ENCODE measurements at regions not wholly inside any gene's neighbourhood (a gene's known extent, or its start where the extent isn't known, plus 50 kb on each side); places are given as distances from the start of the nearest gene placed in this dataset.

- no peak for DNase-seq (ENCODE audit: low read depth)
- no peak overlapping the region for H3K4me3 ChIP-seq (ENCODE audit: low read length)
- TF ChIP-seq CTCF (IDR thresholded peaks at IDR 0.05; ENCODE audit: insufficient read depth, low read depth, low read length, missing control alignments): no peak
Measured at GRCh38 chr3:21801631-21802030, 50.6 kb upstream of the ZNF385D start.

GRCh38 chr3:21803604-21804003 lies 52.6 kb upstream of the ZNF385D start:
- TF ChIP-seq CTCF (IDR thresholded peaks at IDR 0.05; ENCODE audit: insufficient read depth, low read depth, low read length, missing control alignments): no peak
- H3K4me3 ChIP-seq (ENCODE audit: low read length): no peak overlapping the region
- DNase-seq (ENCODE audit: low read depth): no peak

GRCh38 chr3:21804330-21804729 lies 53.3 kb upstream of the ZNF385D start:
- DNase-seq (ENCODE audit: low read depth): peak; percentile 10
- TF ChIP-seq CTCF (IDR thresholded peaks at IDR 0.05; ENCODE audit: insufficient read depth, low read depth, low read length, missing control alignments): no peak
- no peak overlapping the region for H3K4me3 ChIP-seq (ENCODE audit: low read length)

- DNase-seq (ENCODE audit: low read depth): no peak
- no peak for TF ChIP-seq CTCF (IDR thresholded peaks at IDR 0.05; ENCODE audit: insufficient read depth, low read depth, low read length, missing control alignments)
- no peak overlapping the region for H3K4me3 ChIP-seq (ENCODE audit: low read length)
Measured at GRCh38 chr3:21806733-21807132, 55.7 kb upstream of the ZNF385D start.

- no peak for TF ChIP-seq CTCF (IDR thresholded peaks at IDR 0.05; ENCODE audit: insufficient read depth, low read depth, low read length, missing control alignments)
- no peak for DNase-seq (ENCODE audit: low read depth)
- H3K4me3 ChIP-seq (ENCODE audit: low read length): no peak overlapping the region
Measured at GRCh38 chr3:21825684-21826083, 74.7 kb upstream of the ZNF385D start.

- DNase-seq (ENCODE audit: low read depth): no peak
- no peak overlapping the region for H3K4me3 ChIP-seq (ENCODE audit: low read length)
- no peak for TF ChIP-seq CTCF (IDR thresholded peaks at IDR 0.05; ENCODE audit: insufficient read depth, low read depth, low read length, missing control alignments)
Measured at GRCh38 chr3:21826416-21826815, 75.4 kb upstream of the ZNF385D start.

- DNase-seq (ENCODE audit: low read depth): no peak
- no peak overlapping the region for H3K4me3 ChIP-seq (ENCODE audit: low read length)
- no peak for TF ChIP-seq CTCF (IDR thresholded peaks at IDR 0.05; ENCODE audit: insufficient read depth, low read depth, low read length, missing control alignments)
Measured at GRCh38 chr3:21830541-21830940, 79.5 kb upstream of the ZNF385D start.

Measured in epithelial cell of esophagus (primary cell).